ENCODE measurements at regions not wholly inside any gene's neighbourhood (a gene's known extent, or its start where the extent isn't known, plus 50 kb on each side); places are given as distances from the start of the nearest gene placed in this dataset.

GRCh38 chr7:85566095-85566794 is 379.4 kb upstream of the SEMA3D start:
- TF ChIP-seq ZNF274 (IDR thresholded peaks at IDR 0.05; ENCODE audit: low read depth, low read length) (no peak), SUZ12 (IDR thresholded peaks at IDR 0.05; ENCODE audit: extremely low read depth, insufficient read depth, insufficient read length) (no peak)
